H9 (cell line): ENCODE measurements at regions not wholly inside any gene's neighbourhood (a gene's known extent, or its start where the extent isn't known, plus 50 kb on each side); places are given as distances from the start of the nearest gene placed in this dataset.

Experiments used
- DNase-seq: peaks from one replicate; pipeline ENCODE4 v3.0.0-alpha.2; 2017
- H2AFZ ChIP-seq: one replicate; pipeline ENCODE4 v1.6.1; 2013; ENCODE audit warnings: mild to moderate bottlenecking, low read length, control low read depth, moderate library complexity
- H2AK5ac ChIP-seq: 2 replicates; pipeline ENCODE4 v1.6.1; 2013; ENCODE audit warnings: low read length, control low read depth, mixed read lengths; ENCODE audit not compliant: insufficient read length
- H2BK120ac ChIP-seq: one replicate; pipeline ENCODE4 v1.6.1; 2013; ENCODE audit warnings: low read depth, mild to moderate bottlenecking, low read length, control low read depth, inconsistent platforms; ENCODE audit not compliant: poor library complexity, severe bottlenecking
- H2BK12ac ChIP-seq: 2 replicates; pipeline ENCODE4 v1.6.1; 2013; ENCODE audit warnings: low read length, control low read depth, mixed read lengths, low read depth; ENCODE audit not compliant: insufficient read length
- H2BK15ac ChIP-seq: 2 replicates; pipeline ENCODE4 v1.6.1; 2013; ENCODE audit warnings: low read depth, low read length, control low read depth
- H2BK20ac ChIP-seq: one replicate; pipeline ENCODE4 v1.6.1; 2013; ENCODE audit warnings: low read depth, mild to moderate bottlenecking, low read length, control low read depth, inconsistent platforms; ENCODE audit not compliant: poor library complexity, severe bottlenecking
- H2BK5ac ChIP-seq: 2 replicates; pipeline ENCODE4 v1.6.1; 2013; ENCODE audit warnings: low read length, control low read depth, mixed read lengths; ENCODE audit not compliant: insufficient read length
- H3K14ac ChIP-seq: 2 replicates; pipeline ENCODE4 v1.6.1; 2013; ENCODE audit warnings: low read length, control low read depth; ENCODE audit not compliant: insufficient read depth
- H3K18ac ChIP-seq: 2 replicates; pipeline ENCODE4 v1.6.1; 2013; ENCODE audit warnings: low read depth, mild to moderate bottlenecking, mixed read lengths, low read length, control low read depth; ENCODE audit not compliant: insufficient read length
- H3K23ac ChIP-seq: 2 replicates; pipeline ENCODE4 v1.6.1; 2013; ENCODE audit warnings: low read length, control low read depth, mixed read lengths, low read depth; ENCODE audit not compliant: insufficient read length
- H3K23me2 ChIP-seq: 2 replicates; pipeline ENCODE4 v1.6.1; 2013; ENCODE audit warnings: low read depth, mild to moderate bottlenecking, mixed read lengths, low read length, control low read depth; ENCODE audit not compliant: insufficient read length, poor library complexity, severe bottlenecking
- H3K27ac ChIP-seq: 2 replicates; pipeline ENCODE4 v1.5.1; 2013; ENCODE audit warnings: low read length, control low read depth, mixed read lengths, low read depth; ENCODE audit not compliant: insufficient read length
- H3K27me3 ChIP-seq: 2 replicates; pipeline ENCODE4 v1.6.1; 2013; ENCODE audit warnings: low read length, control low read depth, inconsistent platforms; ENCODE audit not compliant: insufficient read depth
- H3K4ac ChIP-seq: 2 replicates; pipeline ENCODE4 v1.6.1; 2013; ENCODE audit warnings: low read depth, mild to moderate bottlenecking, control low read depth, inconsistent platforms, low read length, moderate library complexity
- H3K4me1 ChIP-seq: 2 replicates; pipeline ENCODE4 v1.6.1; 2013; ENCODE audit warnings: low read length, control low read depth, inconsistent platforms; ENCODE audit not compliant: insufficient read depth
- H3K4me2 ChIP-seq: 2 replicates; pipeline ENCODE4 v1.6.1; 2013; ENCODE audit warnings: low read length, control low read depth, mixed read lengths; ENCODE audit not compliant: insufficient read length, insufficient read depth
- H3K56ac ChIP-seq: 2 replicates; pipeline ENCODE4 v1.6.1; 2013; ENCODE audit warnings: low read depth, mild to moderate bottlenecking, mixed read lengths, low read length, control low read depth; ENCODE audit not compliant: insufficient read length
- H3K79me1 ChIP-seq: 2 replicates; pipeline ENCODE4 v1.6.1; 2013; ENCODE audit warnings: low read depth, mild to moderate bottlenecking, moderate library complexity, low read length, control low read depth, inconsistent platforms; ENCODE audit not compliant: insufficient read depth, poor library complexity, severe bottlenecking
- H3K79me2 ChIP-seq: 2 replicates; pipeline ENCODE4 v1.6.1; 2013; ENCODE audit warnings: low read length, control low read depth, inconsistent platforms; ENCODE audit not compliant: insufficient read depth
- H3K9ac ChIP-seq: 2 replicates; pipeline ENCODE4 v1.6.1; 2013; ENCODE audit warnings: low read length, control low read depth, mixed read lengths; ENCODE audit not compliant: insufficient read length; ENCODE audit errors: extremely low read depth
- H3K9me3 ChIP-seq: one replicate; pipeline ENCODE4 v1.6.1; 2013; ENCODE audit warnings: low read depth, low read length, inconsistent platforms; ENCODE audit not compliant: control insufficient read depth
- H3T11ph ChIP-seq: one replicate; pipeline ENCODE4 v1.6.1; 2013; ENCODE audit warnings: mild to moderate bottlenecking, low read length, control low read depth, inconsistent platforms
- H4K20me1 ChIP-seq: one replicate; pipeline ENCODE4 v1.6.1; 2013; ENCODE audit not compliant: control insufficient read depth, insufficient read length, insufficient read depth
- H4K5ac ChIP-seq: 2 replicates; pipeline ENCODE4 v1.6.1; 2013; ENCODE audit warnings: low read depth, mild to moderate bottlenecking, mixed read lengths, low read length, control low read depth; ENCODE audit not compliant: insufficient read length
- H4K8ac ChIP-seq: replicated peaks from 2 replicates; pipeline ENCODE4 v1.6.1; 2013; ENCODE audit warnings: low read length, control low read depth, mixed read lengths, low read depth; ENCODE audit not compliant: insufficient read length
- H4K91ac ChIP-seq: 2 replicates; pipeline ENCODE4 v1.6.1; 2013; ENCODE audit warnings: low read depth, mild to moderate bottlenecking, moderate library complexity, mixed read lengths, low read length, control low read depth; ENCODE audit not compliant: insufficient read length
- H3K27ac Mint-ChIP-seq, 3 experiments: 2 replicates in 2 of 3; 3 replicates in 1 of 3; pipeline ENCODE4 v1.8.0; 2020 to 2021; ENCODE audit warnings: mixed read lengths in 3 of 3, mild to moderate bottlenecking in 1 of 3, moderate library complexity in 1 of 3
- H3K27me3 Mint-ChIP-seq: 2 replicates; pipeline ENCODE4 v1.8.0; 2021; ENCODE audit warnings: low read depth, mild to moderate bottlenecking, moderate library complexity, mixed read lengths
- H3K36me3 Mint-ChIP-seq, 3 experiments: 2 replicates in 2 of 3; 3 replicates in 1 of 3; pipeline ENCODE4 v1.8.0; 2020 to 2021; ENCODE audit warnings: low read depth in 3 of 3, mixed read lengths in 3 of 3; ENCODE audit not compliant: insufficient read depth in 1 of 3
- H3K4me1 Mint-ChIP-seq, 2 experiments: 2 replicates each; pipeline ENCODE4 v1.8.0; 2020; ENCODE audit warnings: mixed read lengths in 2 of 2
- H3K4me3 Mint-ChIP-seq, 2 experiments: 2 replicates in 1 of 2; 3 replicates in 1 of 2; pipeline ENCODE4 v1.8.0; 2020 to 2021; ENCODE audit warnings: mild to moderate bottlenecking in 2 of 2, mixed read lengths in 2 of 2, moderate library complexity in 1 of 2
- H3K9me3 Mint-ChIP-seq, 2 experiments: 2 replicates in 1 of 2; 3 replicates in 1 of 2; pipeline ENCODE4 v1.8.0; 2020; ENCODE audit warnings: mild to moderate bottlenecking in 2 of 2, mixed read lengths in 2 of 2, moderate library complexity in 1 of 2
- CTCF ChIP-seq: fragments of 200-600 bp; sonication (generic); conservative IDR thresholded peaks from 3 replicates; pipeline ENCODE4 v1.8.0; 2021; ENCODE audit warnings: antibody characterized with exemption, mild to moderate bottlenecking
- WGBS: extraction: QIAGEN DNeasy Blood & Tissue Kit; methylation state at CpG from one replicate; pipeline ENCODE4 v1.1.7; 2013; ENCODE audit warnings: missing lambda C conversion rate, low lambda C conversion rate, mixed read lengths; ENCODE audit not compliant: insufficient read length; ENCODE audit errors: extremely low coverage; 5-methylcytosine and 5-hydroxymethylcytosine counted together

- no peak overlapping the region for H4K91ac ChIP-seq
- no CpG with 5 or more reads among the region's 1 CpG for WGBS
Measured at GRCh38 chr3:25982756-25983155, 192.9 kb downstream of the OXSM start.

More at GRCh38 chr3:25982756-25983155, 192.9 kb downstream of the OXSM start:
- H4K20me1 ChIP-seq, result no peaks in the 10 kb centered on the region
- no peak overlapping the region for H2BK120ac ChIP-seq
- Mint-ChIP-seq H3K4me3 (no peak overlapping the region), H3K9me3 (no peaks in the 10 kb centered on the region; a peak in 1 of 5 replicates), H3K27me3 (no peaks in the 10 kb centered on the region), H3K4me1 (no peaks in the 10 kb centered on the region), H3K36me3 (no peaks in the 10 kb centered on the region), H3K27ac (peak overlapping the region in 1 of 3 experiments; percentile 31; a peak in 1 of 7 replicates)
- no peaks in the 10 kb centered on the region for H3K23me2 ChIP-seq
- H3T11ph ChIP-seq, result no peak overlapping the region
- no peak overlapping the region for H3K56ac ChIP-seq
- H3K18ac ChIP-seq, result no peak overlapping the region
- no peaks in the 10 kb centered on the region for H3K27me3 ChIP-seq
- no peak overlapping the region for H3K4ac ChIP-seq
- no peak overlapping the region for H2BK5ac ChIP-seq
- H3K27ac ChIP-seq, result no peak overlapping the region
- no peak overlapping the region for H2BK15ac ChIP-seq
- H2BK12ac ChIP-seq, result no peak overlapping the region
- no peak for DNase-seq
- H2AFZ ChIP-seq, result no peak overlapping the region
- no peak overlapping the region for H3K4me2 ChIP-seq
- no peaks in the 10 kb centered on the region for H3K79me2 ChIP-seq
- H3K23ac ChIP-seq, result no peak overlapping the region
- no peaks in the 10 kb centered on the region for H3K9me3 ChIP-seq
- TF ChIP-seq CTCF, result no peak
- no peaks in the 10 kb centered on the region for H3K4me1 ChIP-seq
- no peak overlapping the region for H3K14ac ChIP-seq
- no peak overlapping the region for H4K8ac ChIP-seq
- no peaks in the 10 kb centered on the region for H3K79me1 ChIP-seq
- no peak overlapping the region for H2AK5ac ChIP-seq
- no peak overlapping the region for H2BK20ac ChIP-seq
- H3K9ac ChIP-seq, result no peak overlapping the region
- no peak overlapping the region for H4K5ac ChIP-seq
